Kidney glomerular epithelial cell (primary cell): ENCODE measurements at regions not wholly inside any gene's neighbourhood (a gene's known extent, or its start where the extent isn't known, plus 50 kb on each side); places are given as distances from the start of the nearest gene placed in this dataset.
A peak's percentile ranks its signal among the peaks of the same experiment; 100 is the strongest.
"Not testable (repeated sequence)": the region's sequence is repeated elsewhere in the genome, so short reads cannot be mapped to it uniquely, and the experiment has no call there.

Experiments used
- DNase-seq: peaks from one replicate; lab custom pipeline; 2025; lab: John Stamatoyannopoulos, UW

- no peak for DNase-seq
Measured at GRCh38 chr18:73452866-73453265, 585.1 kb upstream of the NETO1 start.

DNA sequence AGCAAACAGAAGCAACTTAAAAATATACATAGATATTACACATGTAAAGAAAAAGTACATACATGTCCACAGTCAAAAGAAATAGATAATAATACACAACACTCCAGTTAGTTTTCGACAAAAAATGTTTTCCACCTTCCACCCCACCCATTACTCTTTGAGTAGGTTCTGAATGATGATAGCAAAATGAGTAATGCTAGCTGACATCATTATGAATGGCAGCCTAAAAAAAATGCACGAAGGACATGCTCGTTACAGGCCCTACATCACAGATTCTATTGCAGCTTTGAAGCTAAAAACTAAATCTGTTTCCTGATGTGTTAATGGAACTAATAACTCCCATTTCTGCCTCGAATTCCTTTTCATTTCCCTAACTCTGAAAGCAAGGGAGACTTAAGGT lies 578.7 kb upstream of the NETO1 start:
- no peak for DNase-seq

DNA sequence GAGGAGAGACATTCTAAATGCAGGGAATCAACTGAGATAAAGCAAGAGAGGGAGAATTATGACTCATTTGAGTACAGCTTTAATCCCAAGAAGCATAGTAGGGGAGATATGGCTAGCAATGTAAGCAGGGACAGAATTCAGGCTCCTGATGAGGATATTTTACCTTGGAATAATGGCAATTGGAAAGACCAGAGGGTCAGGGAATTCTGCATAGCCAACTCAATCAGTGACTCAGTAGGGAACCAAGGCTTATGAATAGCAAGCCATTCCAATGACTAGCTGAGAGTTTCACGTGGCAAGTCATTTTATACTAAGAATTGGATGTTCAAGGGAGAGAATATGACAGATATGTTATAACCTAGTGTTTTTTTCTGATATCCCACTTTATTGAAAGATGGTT lies 563.8 kb upstream of the NETO1 start:
- no peak for DNase-seq

- DNase-seq: no peak
Measured at GRCh38 chr18:73421010-73421409, 553.2 kb upstream of the NETO1 start.

DNA sequence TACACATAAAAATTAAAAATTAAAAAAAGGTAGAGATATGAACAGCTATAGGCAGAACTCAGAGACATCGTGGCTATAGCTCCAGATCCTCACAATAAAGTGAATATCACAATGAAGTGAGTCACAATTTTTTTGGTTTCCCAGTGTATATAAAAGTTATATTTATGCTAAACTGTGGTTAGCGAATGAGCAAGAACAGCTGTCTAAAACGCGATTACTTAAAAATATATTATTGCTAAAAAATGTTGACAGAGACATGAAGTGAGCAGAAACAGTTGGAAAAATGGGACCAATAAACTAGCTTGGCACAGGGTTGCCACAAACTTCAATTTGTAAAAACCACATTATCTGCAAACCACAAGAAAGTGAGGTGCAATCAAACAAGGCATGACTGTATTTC lies 551.7 kb upstream of the NETO1 start:
- no peak for DNase-seq

DNA sequence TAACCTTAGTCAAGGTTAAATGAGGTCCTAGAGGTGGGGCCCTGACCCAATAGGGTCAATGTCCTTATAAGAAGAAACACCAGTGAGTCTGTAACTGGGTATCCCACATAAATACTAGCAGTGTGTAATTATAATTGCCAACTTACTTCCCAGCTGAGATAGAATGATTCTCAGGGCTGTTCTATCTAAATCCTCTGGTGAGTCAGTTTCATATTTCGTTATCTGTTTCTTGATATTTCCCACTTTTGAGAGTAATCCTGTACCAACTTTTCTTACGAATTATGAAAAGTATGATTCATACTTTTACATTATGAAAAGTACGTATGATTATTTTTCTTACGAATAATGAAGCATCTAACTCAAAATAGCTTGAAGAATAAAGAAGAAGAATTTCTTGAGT lies 546.8 kb upstream of the NETO1 start:
- DNase-seq: no peak

DNA sequence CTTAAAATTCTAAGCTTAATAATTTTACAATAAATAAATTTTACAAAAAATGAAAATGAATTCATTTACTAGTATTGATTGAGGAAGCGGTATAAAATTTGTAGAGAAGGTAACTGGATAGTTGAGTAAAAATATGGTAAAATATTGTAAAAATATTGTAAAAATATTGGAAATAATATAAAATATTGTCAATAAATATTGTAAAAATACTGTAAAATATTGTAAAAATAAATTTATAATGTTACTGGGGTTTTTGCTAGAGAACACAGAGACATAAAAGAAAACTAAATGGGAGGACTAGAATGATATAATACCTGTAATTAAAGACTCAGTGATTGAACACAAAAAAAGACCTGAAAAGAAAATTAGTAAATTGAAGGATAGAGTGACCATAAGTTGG lies 546.3 kb upstream of the NETO1 start:
- no peak for DNase-seq

- DNase-seq: peak; percentile 7
Measured at GRCh38 chr18:73409242-73409641, 541.5 kb upstream of the NETO1 start.

DNA sequence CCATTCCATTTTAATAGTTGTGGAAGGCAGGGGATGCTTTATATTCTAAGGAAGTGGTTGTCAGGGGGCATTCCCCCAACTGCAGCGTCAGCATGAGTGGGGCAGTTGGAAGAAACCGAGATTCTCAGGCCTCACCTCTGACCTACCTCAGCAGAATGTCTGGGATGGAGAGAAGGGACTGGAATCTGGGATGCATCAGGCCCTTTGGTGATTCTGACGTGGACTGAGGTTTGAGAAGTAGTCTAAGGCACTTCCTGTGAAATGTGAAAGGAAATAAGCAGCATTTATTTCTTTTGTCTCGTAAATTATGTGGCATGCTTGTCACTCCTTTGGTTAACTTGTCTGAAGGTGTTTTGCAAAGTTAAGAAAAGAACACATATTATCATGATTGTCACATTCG lies 540.7 kb upstream of the NETO1 start:
- DNase-seq: no peak

DNA sequence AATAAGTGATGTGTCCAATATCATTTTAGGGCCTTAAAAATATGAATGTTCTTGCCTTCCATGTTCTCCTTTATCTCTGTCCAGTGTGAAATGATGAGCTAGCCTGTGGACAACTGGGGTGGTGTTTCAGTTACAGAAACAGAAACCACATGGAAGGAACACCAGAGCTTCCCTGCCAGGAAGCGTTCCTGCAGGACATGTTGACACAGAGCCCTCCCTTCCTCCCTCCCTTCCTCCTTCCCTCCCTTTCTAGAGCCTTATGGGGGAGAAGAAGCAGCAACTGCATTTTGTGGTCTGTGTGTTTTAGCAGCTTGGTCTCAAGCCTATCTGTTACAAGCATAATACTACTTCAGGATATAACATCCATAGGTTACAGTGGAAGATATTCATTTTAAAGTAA lies 539.7 kb upstream of the NETO1 start:
- DNase-seq: no peak

GRCh38 chr18:73384246-73384645 lies 516.5 kb upstream of the NETO1 start:
- DNase-seq: no peak

- no peak for DNase-seq
Measured at GRCh38 chr18:73381699-73382036, 513.9 kb upstream of the NETO1 start.

- no peak for DNase-seq
Measured at GRCh38 chr18:73381016-73381698, 513.4 kb upstream of the NETO1 start.

DNA sequence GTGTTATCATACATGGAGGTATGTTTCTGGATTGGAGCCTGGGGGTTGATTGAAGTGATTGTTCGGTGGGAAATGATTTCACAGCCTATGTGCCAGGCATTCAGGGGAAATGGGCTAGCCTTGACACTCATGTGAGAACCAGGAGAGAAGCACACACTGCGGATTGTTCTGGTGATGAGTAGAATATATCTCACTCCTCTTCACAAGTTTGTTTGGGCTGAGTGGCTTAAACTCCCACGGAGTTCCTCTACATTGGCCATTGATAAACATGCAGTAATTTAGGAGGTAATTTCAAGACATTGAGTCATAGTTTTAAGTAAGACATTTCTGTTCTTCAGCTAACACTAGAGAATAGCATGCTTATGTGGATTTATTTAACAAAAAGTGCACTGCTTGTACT lies 498.9 kb upstream of the NETO1 start:
- peak; percentile 14 for DNase-seq

- peak; percentile 12 for DNase-seq
Measured at GRCh38 chr18:73365018-73365417, 497.2 kb upstream of the NETO1 start.

DNA sequence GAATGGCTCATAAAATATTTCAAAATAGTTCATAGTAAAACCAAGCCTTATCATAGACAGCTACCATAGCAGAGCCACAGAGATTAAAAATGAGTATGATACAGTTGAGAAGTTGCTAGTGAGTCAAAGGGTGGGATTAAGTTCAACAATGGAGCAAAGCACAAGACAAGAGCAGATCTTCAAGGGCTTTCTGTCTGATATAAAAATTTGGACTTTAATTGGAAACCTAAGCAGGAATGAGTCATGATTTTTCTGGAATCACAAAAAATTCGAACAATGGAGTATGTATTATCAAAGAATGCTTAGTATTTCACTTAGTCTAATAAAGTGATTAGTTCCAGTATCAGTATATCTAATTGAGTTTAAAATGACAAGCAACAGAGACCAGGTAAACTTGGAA lies 487.3 kb upstream of the NETO1 start:
- no peak for DNase-seq

DNA sequence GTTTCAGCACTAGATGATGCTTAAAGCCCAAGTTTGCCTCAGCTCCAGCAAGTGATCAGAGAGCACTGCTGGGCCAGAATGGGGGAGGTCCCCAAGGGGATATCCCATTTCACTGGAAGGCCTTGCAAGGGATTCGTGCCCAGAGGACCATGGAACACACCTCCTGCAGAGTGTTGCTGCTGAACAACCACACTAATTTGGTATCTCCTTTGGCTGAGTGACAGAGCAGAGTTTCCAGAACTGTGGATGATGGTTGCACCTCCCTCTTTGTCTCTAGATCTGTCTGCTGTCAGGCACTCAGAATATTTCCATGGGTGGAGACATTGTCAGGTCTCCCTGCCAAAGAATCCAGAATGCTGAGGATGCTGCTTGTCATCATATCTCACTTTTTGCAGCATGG lies 484.8 kb upstream of the NETO1 start:
- no peak for DNase-seq

DNA sequence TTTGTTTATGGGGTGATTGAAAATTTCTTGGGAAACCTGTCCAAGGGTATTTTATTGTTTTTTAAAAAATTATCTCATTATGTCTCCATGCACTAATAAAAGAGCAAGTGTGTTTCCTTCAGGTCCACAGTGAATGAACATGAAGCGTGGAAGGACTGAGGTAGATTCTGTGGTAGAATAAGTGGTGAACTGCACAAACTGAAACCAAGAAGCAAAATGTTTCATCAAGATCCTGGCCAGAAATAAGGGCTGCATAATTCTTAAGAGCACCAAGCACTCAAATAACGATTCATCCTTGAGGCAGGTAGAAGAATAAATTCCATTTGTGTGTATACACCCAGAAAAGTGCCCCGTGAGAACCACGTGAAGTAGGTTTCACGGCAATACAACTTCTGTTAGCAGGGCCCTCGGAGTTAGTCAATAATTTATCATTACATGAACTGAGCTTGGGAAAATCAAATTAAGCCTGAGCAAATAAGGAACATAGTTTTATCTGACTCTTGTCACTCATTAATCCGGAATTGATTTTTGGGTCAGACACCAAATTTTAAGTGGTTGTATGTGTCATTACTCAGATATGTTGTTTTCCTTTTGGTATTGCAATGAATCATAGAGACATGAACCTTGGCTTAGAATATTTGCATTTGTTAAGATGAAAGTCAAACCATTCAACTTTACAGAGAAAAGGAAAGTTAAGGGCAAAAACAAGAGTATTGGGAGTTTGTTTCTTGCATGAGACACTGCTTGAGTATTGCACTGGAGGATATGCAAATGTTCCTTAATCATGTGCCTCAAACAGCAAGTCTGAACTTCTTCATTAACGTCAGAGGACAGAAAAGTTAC lies 472.6 kb upstream of the NETO1 start:
- peak; percentile 85 for DNase-seq

GRCh38 chr18:73331212-73331772 lies 463.5 kb upstream of the NETO1 start:
- no peak for DNase-seq

- not testable (repeated sequence) for DNase-seq
Measured at GRCh38 chr18:73330106-73330505, 462.3 kb upstream of the NETO1 start.

DNA sequence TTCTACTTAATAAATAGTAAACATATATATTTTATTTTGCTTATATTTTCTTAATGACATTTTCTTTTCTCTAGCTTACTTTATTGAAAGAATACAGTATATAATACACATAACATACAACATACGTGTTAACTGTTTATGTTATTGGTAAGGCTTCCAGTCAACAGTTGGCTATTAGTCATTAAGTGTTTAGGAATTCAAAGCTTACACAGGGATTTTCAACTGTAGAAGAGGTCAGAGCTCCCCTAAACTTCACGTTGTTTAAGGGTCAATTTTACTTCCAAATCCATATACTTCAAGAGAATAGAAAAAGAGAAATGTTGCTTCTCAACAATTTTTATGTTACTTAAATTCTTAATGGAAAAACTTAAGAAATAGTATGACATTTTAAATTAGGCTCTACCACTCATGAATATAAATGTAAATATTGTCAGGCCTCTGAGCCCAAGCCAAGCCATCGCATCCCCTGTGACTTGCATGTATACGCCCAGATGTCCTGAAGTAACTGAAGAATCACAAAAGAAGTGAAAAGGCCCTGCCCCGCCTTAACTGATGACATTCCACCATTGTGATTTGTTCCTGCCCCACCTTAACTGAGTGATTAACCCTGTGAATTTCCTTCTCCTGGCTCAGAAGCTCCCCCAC lies 456.5 kb upstream of the NETO1 start:
- not testable (repeated sequence) for DNase-seq

- no peak for DNase-seq
Measured at GRCh38 chr18:73318739-73319479, 451.1 kb upstream of the NETO1 start.
